OCI-LY7 (cell line): ENCODE measurements at regions not wholly inside any gene's neighbourhood (a gene's known extent, or its start where the extent isn't known, plus 50 kb on each side); places are given as distances from the start of the nearest gene placed in this dataset.

ENCODE experiments used
- BruUV-seq: library from RNA; stranded (reverse); fragments of 400-500 nt; replicated peaks from 2 replicates; lab custom pipeline; 2021; lab: Mats Ljungman, UMichigan
- CTCF ChIA-PET: fragments of 300-600 bp; sonication (Branson Sonifier 250); formaldehyde crosslinking; loops from one replicate; lab custom pipeline; 2022; ENCODE audit warnings: antibody characterized with exemption; ENCODE audit not compliant: unreplicated experiment; lab: Charles Lee
- POLR2A ChIA-PET: fragments of 300-600 bp; sonication (Branson Sonifier 250); formaldehyde crosslinking; loops from one replicate; lab custom pipeline; 2022; ENCODE audit warnings: antibody characterized with exemption; lab: Charles Lee
- DNase-seq: peaks from one replicate; pipeline ENCODE4 v3.0.0-alpha.2; 2015; ENCODE audit warnings: low spot score
- H2AFZ ChIP-seq: fragments of 200-600 bp; sonication (generic), shearing (Covaris generic); 2 replicates; pipeline ENCODE4 v1.6.1; 2014; ENCODE audit warnings: mild to moderate bottlenecking, antibody characterized with exemption, low read length, moderate library complexity
- H3K27ac ChIP-seq: fragments of 200-600 bp; sonication (generic); 2 replicates; pipeline ENCODE4 v1.5.1; 2014; ENCODE audit warnings: mixed run types, low read depth, mild to moderate bottlenecking, moderate library complexity, low read length, inconsistent platforms; ENCODE audit not compliant: poor library complexity, severe bottlenecking
- H3K36me3 ChIP-seq: fragments of 200-600 bp; sonication (generic); 2 replicates; pipeline ENCODE4 v1.6.1; 2014; ENCODE audit warnings: mild to moderate bottlenecking, antibody characterized with exemption, low read length, moderate library complexity, mixed read lengths; ENCODE audit not compliant: insufficient read depth
- H3K4me1 ChIP-seq: fragments of 200-600 bp; sonication (generic); 2 replicates; pipeline ENCODE4 v1.5.1; 2014; ENCODE audit warnings: mild to moderate bottlenecking, low read length; ENCODE audit not compliant: insufficient read depth, poor library complexity, severe bottlenecking
- H3K4me2 ChIP-seq: fragments of 200-600 bp; sonication (generic); 2 replicates; pipeline ENCODE4 v1.6.1; 2014; ENCODE audit warnings: mild to moderate bottlenecking, low read length
- H3K4me3 ChIP-seq: fragments of 200-600 bp; sonication (generic); 2 replicates; pipeline ENCODE4 v1.5.1; 2014; ENCODE audit warnings: mild to moderate bottlenecking, low read depth, low read length; ENCODE audit not compliant: poor library complexity, severe bottlenecking
- H3K79me2 ChIP-seq: fragments of 200-600 bp; sonication (generic); 2 replicates; pipeline ENCODE4 v1.6.1; 2016; ENCODE audit warnings: low read depth, mild to moderate bottlenecking, low read length, moderate library complexity, mixed read lengths; ENCODE audit not compliant: insufficient read depth
- H3K9me2 ChIP-seq: fragments of 200-600 bp; sonication (generic); 2 replicates; pipeline ENCODE4 v1.6.1; 2016; ENCODE audit warnings: mild to moderate bottlenecking, low read length, mixed read lengths; ENCODE audit not compliant: insufficient read depth
- H3K9me3 ChIP-seq: fragments of 200-600 bp; sonication (generic); 2 replicates; pipeline ENCODE4 v1.6.1; 2014; ENCODE audit warnings: mild to moderate bottlenecking, mixed run types, low read length, mixed read lengths
- H4K20me1 ChIP-seq: fragments of 200-600 bp; sonication (generic); 2 replicates; pipeline ENCODE4 v1.6.1; 2014; ENCODE audit warnings: mild to moderate bottlenecking, antibody characterized with exemption, low read length, moderate library complexity, mixed read lengths; ENCODE audit not compliant: insufficient read depth
- CTCF ChIP-seq: fragments of 200-600 bp; sonication (generic); conservative IDR thresholded peaks from 2 replicates; pipeline ENCODE4 v1.5.1; 2014; ENCODE audit warnings: mild to moderate bottlenecking, antibody characterized with exemption, low read length, moderate library complexity, mixed read lengths
- EZH2phosphoT487 ChIP-seq: fragments of 200-600 bp; sonication (generic); IDR thresholded peaks from 2 replicates; pipeline ENCODE4 v1.6.1; 2018; ENCODE audit warnings: low read depth, borderline replicate concordance, mild to moderate bottlenecking, mixed run types, antibody characterized with exemption, low read length, moderate library complexity, mixed read lengths
- intact Hi-C: fragments of 100-400 bp; cut with micrococcal nuclease; formaldehyde crosslinking; loops from one replicate; pipeline ENCODE4 v1.10.0; 2022; ENCODE audit not compliant: unreplicated experiment

GRCh38 chr1:30199563-30199962 is 523.8 kb downstream of the MATN1 start:
- Histone ChIP-seq H3K9me3 (no peaks in the 10 kb centered on the region), H3K4me1 (no peaks in the 10 kb centered on the region), H4K20me1 (no peaks in the 10 kb centered on the region), H3K36me3 (no peaks in the 10 kb centered on the region), H3K79me2 (no peaks in the 10 kb centered on the region), H3K4me3 (no peak overlapping the region), H3K9me2 (no peaks in the 10 kb centered on the region), H3K4me2 (no peak overlapping the region), H2AFZ (no peak overlapping the region), H3K27ac (no peak overlapping the region)
- intact Hi-C loops: no loop called here
- TF ChIP-seq CTCF (no peak), EZH2phosphoT487 (no peak)
- BruUV-seq: no TSS peak
- DNase-seq: no peak
- CTCF ChIA-PET: no interaction called here
- POLR2A ChIA-PET: no interaction called here

DNA sequence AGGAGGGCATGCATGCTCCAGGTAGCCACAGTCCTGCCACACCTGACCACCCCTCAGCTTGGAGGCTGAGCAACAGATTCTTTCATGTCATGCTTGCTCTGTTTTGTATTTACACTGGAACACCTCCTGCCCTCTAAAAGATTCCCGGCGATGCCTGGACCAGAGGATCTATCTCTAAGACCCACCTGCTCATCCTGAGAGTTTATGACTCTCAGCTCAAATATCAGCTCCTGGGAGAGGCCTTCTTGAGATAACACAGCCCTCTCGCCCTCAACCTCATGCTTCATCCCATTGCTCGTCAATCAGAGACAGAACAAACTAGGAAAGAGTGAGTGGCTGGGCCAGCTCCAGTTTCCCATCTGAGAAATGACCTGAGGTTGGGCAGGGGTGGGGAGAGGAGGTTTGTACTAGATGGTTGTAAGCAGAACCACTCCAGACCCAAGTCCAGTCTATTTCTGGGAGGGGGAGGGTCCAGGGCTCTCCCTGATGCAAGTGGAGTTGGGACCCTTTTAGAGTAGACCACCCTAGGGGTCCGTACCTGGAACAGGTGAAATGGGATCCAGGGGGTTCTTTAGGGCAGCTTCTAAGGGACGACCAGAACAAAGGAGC is 524.5 kb downstream of the MATN1 start:
- DNase-seq: no peak
- Histone ChIP-seq H2AFZ (no peak overlapping the region), H3K79me2 (no peaks in the 10 kb centered on the region), H3K9me2 (no peaks in the 10 kb centered on the region), H3K4me3 (no peak overlapping the region), H3K27ac (no peak overlapping the region), H3K4me2 (no peak overlapping the region), H4K20me1 (no peaks in the 10 kb centered on the region), H3K4me1 (no peaks in the 10 kb centered on the region), H3K9me3 (no peaks in the 10 kb centered on the region), H3K36me3 (no peaks in the 10 kb centered on the region)
- no TSS peak for BruUV-seq
- no peak for TF ChIP-seq EZH2phosphoT487
- TF ChIP-seq CTCF: no peak
- ChIA-PET POLR2A (no interaction called here), CTCF (no interaction called here)
- intact Hi-C loops: no loop called here

GRCh38 chr1:30198451-30198760 is 525.0 kb downstream of the MATN1 start:
- Histone ChIP-seq H3K36me3 (no peaks in the 10 kb centered on the region), H3K4me1 (no peaks in the 10 kb centered on the region), H3K9me2 (no peaks in the 10 kb centered on the region), H3K79me2 (no peaks in the 10 kb centered on the region), H3K4me2 (no peak overlapping the region), H2AFZ (no peak overlapping the region), H4K20me1 (no peaks in the 10 kb centered on the region), H3K9me3 (no peaks in the 10 kb centered on the region), H3K4me3 (no peak overlapping the region), H3K27ac (no peak overlapping the region)
- CTCF ChIA-PET: no interaction called here
- no peak for DNase-seq
- POLR2A ChIA-PET: no interaction called here
- TF ChIP-seq CTCF: no peak
- no peak for TF ChIP-seq EZH2phosphoT487
- BruUV-seq: no TSS peak
- intact Hi-C loops: no loop called here
